ENCODE measurements at regions not wholly inside any gene's neighbourhood (a gene's known extent, or its start where the extent isn't known, plus 50 kb on each side); places are given as distances from the start of the nearest gene placed in this dataset.
"Not testable (repeated sequence)": the region's sequence is repeated elsewhere in the genome, so short reads cannot be mapped to it uniquely, and the experiment has no call there.

DNA sequence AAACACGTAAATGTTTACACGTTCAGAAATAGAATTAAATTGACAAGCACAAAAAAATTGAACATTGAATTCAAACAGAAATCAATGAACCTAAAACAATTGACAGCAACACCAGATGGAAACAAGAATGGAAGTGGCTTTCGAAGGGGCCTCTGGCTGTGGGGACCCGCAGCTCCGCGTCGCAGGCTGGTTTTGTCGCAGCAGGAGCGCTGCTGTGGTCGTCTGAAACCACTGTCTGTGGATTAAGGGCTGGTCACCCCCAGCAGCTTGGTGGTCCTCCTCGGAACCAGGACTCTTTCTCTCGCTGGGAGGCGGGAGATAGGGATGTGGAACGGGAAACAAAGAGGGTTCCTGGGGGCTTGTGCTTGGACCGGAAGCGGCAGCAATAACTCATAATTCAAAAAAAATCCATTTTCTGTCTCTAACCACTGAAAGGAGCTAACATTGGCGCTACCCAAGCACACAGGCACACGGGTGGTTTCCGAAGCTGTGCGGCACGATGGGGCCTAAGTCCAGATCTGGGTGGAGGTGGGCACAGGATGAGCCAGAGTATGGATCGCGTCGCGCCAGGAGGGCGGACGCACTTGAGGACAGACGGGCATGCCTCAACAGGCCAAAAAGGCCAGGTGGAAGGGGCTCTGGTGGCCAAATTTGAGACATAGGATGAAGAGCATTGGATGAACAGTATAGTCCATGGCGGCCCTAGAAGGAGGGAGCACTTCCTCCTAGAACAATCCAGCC lies 346.0 kb downstream of the CNTNAP3B start:
- H3K36me3 ChIP-seq (ENCODE audit: control insufficient read depth, insufficient read depth, low read length); H3K27me3 Mint-ChIP-seq (ENCODE audit: insufficient read depth); H3K9me3 ChIP-seq (ENCODE audit: control insufficient read depth, low read length); H3K4me3 Mint-ChIP-seq; H3K27me3 ChIP-seq (ENCODE audit: control insufficient read depth, insufficient read depth, low read length, poor library complexity, severe bottlenecking); H3K4me3 ChIP-seq (ENCODE audit: low read length); H3K27ac ChIP-seq (ENCODE audit: low read depth, low read length); H3K4me1 ChIP-seq (ENCODE audit: control insufficient read depth, insufficient read depth, low read length); H3K9me3 Mint-ChIP-seq; H3K36me3 Mint-ChIP-seq (ENCODE audit: low read depth); H3K9ac ChIP-seq (ENCODE audit: extremely low read depth, low read length, poor library complexity, severe bottlenecking); H3K27ac Mint-ChIP-seq; DNase-seq; H3K4me1 Mint-ChIP-seq: not testable (repeated sequence)
- WGBS, 2 experiments (ENCODE audit: insufficient coverage in 1 of 2, insufficient read length in 1 of 2) = 96% methylated on average over 20 of the region's 29 CpGs; no CpG with 5 or more reads in 1 of the 2 experiments

DNA sequence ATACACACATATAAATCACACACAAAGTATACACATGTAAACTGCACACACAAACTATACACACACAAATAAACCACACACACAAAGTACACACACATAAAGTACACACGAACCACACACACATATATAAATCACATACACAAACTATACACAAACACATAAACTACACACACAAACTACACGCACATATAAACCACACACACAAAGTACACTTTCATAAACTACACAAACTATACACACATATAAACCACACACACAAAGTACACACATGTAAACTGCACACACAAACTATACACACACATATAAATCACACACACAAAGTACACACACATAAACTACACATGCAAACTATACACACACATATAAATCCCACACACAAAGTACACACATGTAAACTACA lies 347.3 kb downstream of the CNTNAP3B start:
- not testable (repeated sequence) for H3K36me3 Mint-ChIP-seq (ENCODE audit: low read depth)

DNA sequence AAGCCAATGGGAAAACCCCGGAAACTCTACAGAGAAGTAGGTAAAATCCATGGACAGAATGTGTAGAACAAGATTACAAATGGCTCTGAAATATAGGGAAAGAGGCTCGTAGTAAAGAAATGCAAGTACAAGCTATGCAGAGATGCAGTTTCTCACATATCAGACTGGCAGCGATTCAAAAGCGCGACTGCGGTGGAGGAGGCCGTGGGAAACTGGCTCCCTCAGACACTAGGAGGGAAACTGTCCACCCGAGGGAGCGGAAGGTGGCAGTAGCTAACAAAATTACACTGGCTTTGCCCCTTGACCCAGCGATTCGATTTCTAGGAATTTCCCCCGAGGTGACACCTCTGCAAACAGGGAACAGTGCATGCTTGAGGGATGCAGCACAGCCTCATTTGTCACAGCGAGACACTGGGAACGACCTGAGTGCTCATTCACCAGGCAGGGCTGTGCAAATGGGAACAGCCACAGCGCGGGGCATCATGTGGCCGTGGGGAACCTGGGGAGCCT lies 349.3 kb downstream of the CNTNAP3B start:
- H3K27me3 ChIP-seq (ENCODE audit: control insufficient read depth, insufficient read depth, low read length, poor library complexity, severe bottlenecking); H3K4me1 ChIP-seq (ENCODE audit: control insufficient read depth, insufficient read depth, low read length); H3K4me3 Mint-ChIP-seq; H3K27ac ChIP-seq (ENCODE audit: low read depth, low read length); H3K27ac Mint-ChIP-seq; H3K27me3 Mint-ChIP-seq (ENCODE audit: insufficient read depth); H3K4me1 Mint-ChIP-seq; H3K4me3 ChIP-seq (ENCODE audit: low read length); H3K9me3 ChIP-seq (ENCODE audit: control insufficient read depth, low read length); H3K36me3 ChIP-seq (ENCODE audit: control insufficient read depth, insufficient read depth, low read length); DNase-seq; H3K9ac ChIP-seq (ENCODE audit: extremely low read depth, low read length, poor library complexity, severe bottlenecking); H3K36me3 Mint-ChIP-seq (ENCODE audit: low read depth); H3K9me3 Mint-ChIP-seq: not testable (repeated sequence)
- 95% methylated on average over 7 of the region's 17 CpGs; no CpG with 5 or more reads in 1 of the 2 experiments for WGBS, 2 experiments (ENCODE audit: insufficient coverage in 1 of 2, insufficient read length in 1 of 2)

More for the DNA sequence above, 347.3 kb downstream of the CNTNAP3B start:
- H3K4me1 ChIP-seq (ENCODE audit: control insufficient read depth, insufficient read depth, low read length); H3K9me3 Mint-ChIP-seq; H3K27me3 Mint-ChIP-seq (ENCODE audit: insufficient read depth); H3K9ac ChIP-seq (ENCODE audit: extremely low read depth, low read length, poor library complexity, severe bottlenecking); H3K4me3 Mint-ChIP-seq; H3K4me1 Mint-ChIP-seq; H3K4me3 ChIP-seq (ENCODE audit: low read length); DNase-seq; H3K27me3 ChIP-seq (ENCODE audit: control insufficient read depth, insufficient read depth, low read length, poor library complexity, severe bottlenecking); H3K36me3 ChIP-seq (ENCODE audit: control insufficient read depth, insufficient read depth, low read length); H3K27ac Mint-ChIP-seq; H3K9me3 ChIP-seq (ENCODE audit: control insufficient read depth, low read length); H3K27ac ChIP-seq (ENCODE audit: low read depth, low read length): not testable (repeated sequence)
- 93 to 94% methylated on average over 2 of the region's 2 CpGs for WGBS, 2 experiments (ENCODE audit: insufficient coverage in 1 of 2, insufficient read length in 1 of 2)

DNA sequence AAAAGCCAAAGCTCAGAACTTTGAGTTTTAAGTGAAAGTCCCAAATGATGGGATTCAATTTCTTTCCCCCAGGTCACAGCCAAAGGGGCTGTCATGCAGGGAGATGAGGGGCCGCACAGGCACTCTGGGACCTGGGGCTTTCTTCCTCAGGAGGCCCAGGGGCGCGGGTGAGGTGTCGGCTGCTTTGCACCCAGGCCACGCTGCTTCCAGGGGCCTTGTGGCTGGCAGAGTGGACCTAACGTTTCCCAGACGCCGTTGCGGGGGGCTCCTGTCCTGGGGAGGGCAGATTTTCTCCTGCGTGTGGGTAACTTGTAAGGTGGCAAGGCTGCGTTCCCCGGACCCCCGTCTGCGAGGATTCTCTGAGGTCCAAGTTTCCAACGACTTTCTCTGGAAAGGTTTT lies 350.0 kb downstream of the CNTNAP3B start:
- not testable (repeated sequence) for H3K4me1 ChIP-seq (ENCODE audit: control insufficient read depth, insufficient read depth, low read length); H3K9ac ChIP-seq (ENCODE audit: extremely low read depth, low read length, poor library complexity, severe bottlenecking)

DNA sequence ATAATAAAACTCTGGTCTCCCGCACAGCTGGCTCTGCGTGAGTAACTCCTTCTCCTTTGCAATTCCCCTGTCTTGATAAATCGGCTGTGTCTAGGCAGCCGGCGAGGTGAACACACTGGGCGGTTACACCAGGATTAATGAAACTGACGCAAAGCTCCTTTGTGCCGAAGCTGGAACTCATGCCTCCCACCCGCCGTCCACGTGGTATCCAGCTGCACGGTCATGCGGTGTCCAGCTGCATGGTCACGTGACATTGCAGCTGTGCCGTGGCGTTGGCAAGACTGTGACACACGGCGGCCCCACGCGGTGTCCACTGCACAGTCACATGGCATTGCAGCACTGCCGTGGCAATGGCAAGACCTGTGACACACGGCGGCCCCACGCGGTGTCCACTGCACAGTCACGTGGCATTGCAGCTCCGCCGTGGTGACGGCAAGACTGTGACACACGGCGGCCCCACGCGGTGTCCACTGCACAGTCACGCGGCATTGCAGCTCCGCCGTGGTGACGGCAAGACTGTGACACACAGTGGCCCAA lies 350.6 kb downstream of the CNTNAP3B start:
- H3K27ac Mint-ChIP-seq; H3K36me3 ChIP-seq (ENCODE audit: control insufficient read depth, insufficient read depth, low read length); H3K4me3 Mint-ChIP-seq; H3K4me1 Mint-ChIP-seq; H3K36me3 Mint-ChIP-seq (ENCODE audit: low read depth); H3K9me3 ChIP-seq (ENCODE audit: control insufficient read depth, low read length); H3K9me3 Mint-ChIP-seq; H3K4me1 ChIP-seq (ENCODE audit: control insufficient read depth, insufficient read depth, low read length); H3K27ac ChIP-seq (ENCODE audit: low read depth, low read length); H3K9ac ChIP-seq (ENCODE audit: extremely low read depth, low read length, poor library complexity, severe bottlenecking); H3K27me3 ChIP-seq (ENCODE audit: control insufficient read depth, insufficient read depth, low read length, poor library complexity, severe bottlenecking); H3K4me3 ChIP-seq (ENCODE audit: low read length); DNase-seq; H3K27me3 Mint-ChIP-seq (ENCODE audit: insufficient read depth): not testable (repeated sequence)
- WGBS, 2 experiments (ENCODE audit: insufficient coverage in 1 of 2, insufficient read length in 1 of 2) = 96% methylated on average over 9 to 31 of the region's 38 CpGs

More for the DNA sequence above, 350.0 kb downstream of the CNTNAP3B start:
- not testable (repeated sequence) for H3K27me3 ChIP-seq (ENCODE audit: control insufficient read depth, insufficient read depth, low read length, poor library complexity, severe bottlenecking); H3K4me3 Mint-ChIP-seq; H3K4me1 Mint-ChIP-seq; H3K4me3 ChIP-seq (ENCODE audit: low read length); H3K9me3 ChIP-seq (ENCODE audit: control insufficient read depth, low read length); H3K27ac ChIP-seq (ENCODE audit: low read depth, low read length); H3K27me3 Mint-ChIP-seq (ENCODE audit: insufficient read depth); DNase-seq; H3K36me3 ChIP-seq (ENCODE audit: control insufficient read depth, insufficient read depth, low read length); H3K27ac Mint-ChIP-seq; H3K36me3 Mint-ChIP-seq (ENCODE audit: low read depth); H3K9me3 Mint-ChIP-seq
- 93 to 100% methylated on average over 5 to 15 of the region's 15 CpGs for WGBS, 2 experiments (ENCODE audit: insufficient coverage in 1 of 2, insufficient read length in 1 of 2)

Measured in endodermal cell (in vitro differentiated cells).